Fibroblast of the aortic adventitia (primary cell): ENCODE measurements at regions not wholly inside any gene's neighbourhood (a gene's known extent, or its start where the extent isn't known, plus 50 kb on each side); places are given as distances from the start of the nearest gene placed in this dataset.
A peak's percentile ranks its signal among the peaks of the same experiment; 100 is the strongest.

ENCODE experiments used
- DNase-seq: peaks from one replicate; pipeline ENCODE4 v3.0.0-alpha.2; 2010; ENCODE audit warnings: low read depth
- H3K4me3 ChIP-seq: 2 replicates; pipeline ENCODE4 v1.5.1; 2011; ENCODE audit warnings: low read depth, mild to moderate bottlenecking, control low read depth, low read length, moderate library complexity
- CTCF ChIP-seq: IDR thresholded peaks from 2 replicates; pipeline ENCODE4 v1.5.1; 2011; ENCODE audit warnings: mild to moderate bottlenecking, low read length, control low read depth, inconsistent platforms; ENCODE audit not compliant: insufficient read depth

- no peak overlapping the region for H3K4me3 ChIP-seq
- DNase-seq = no peak
- TF ChIP-seq CTCF = no peak
Measured at GRCh38 chr11:26263769-26264168, 68.2 kb upstream of the ANO3 start.

GRCh38 chr11:26264266-26264665, 67.7 kb upstream of the ANO3 start:
- H3K4me3 ChIP-seq = no peak overlapping the region
- DNase-seq = no peak
- no peak for TF ChIP-seq CTCF

DNA sequence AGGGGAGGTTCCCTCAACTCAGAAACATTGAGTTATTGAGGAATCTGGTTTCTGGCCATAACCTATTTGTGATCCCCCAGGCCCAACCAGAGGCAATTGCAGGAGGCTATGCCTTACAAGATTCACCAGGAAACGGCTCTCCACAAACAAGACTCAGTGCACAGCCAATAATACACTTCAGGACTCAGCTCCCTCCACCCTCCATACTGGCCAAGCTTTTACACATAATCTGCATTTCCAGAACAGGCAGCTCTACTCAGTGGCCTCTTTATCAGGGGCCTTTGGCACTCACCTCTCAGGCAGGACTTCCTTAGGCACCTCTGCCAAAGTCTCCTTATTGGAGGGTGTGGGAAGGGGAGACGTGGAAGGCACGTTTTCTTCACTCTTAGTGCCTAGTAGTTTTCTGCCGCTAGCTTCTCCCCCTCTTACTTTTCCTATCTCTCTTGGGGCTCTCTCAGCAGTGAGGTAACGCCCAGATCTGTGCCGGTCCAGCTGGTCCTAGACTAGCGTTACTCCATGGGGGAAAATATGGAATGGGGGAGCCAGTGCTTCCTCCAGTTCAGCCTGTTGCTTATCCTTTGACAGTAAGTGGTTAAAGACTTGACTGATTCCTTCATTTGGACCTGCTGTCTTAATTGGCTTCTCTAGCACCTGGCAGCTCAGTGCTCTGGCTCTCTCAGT, 62.8 kb upstream of the ANO3 start:
- no peak for TF ChIP-seq CTCF
- DNase-seq = no peak

GRCh38 chr11:26271666-26272065, 60.3 kb upstream of the ANO3 start:
- DNase-seq = no peak
- no peak for TF ChIP-seq CTCF
- no peak overlapping the region for H3K4me3 ChIP-seq

More for the DNA sequence above, 62.8 kb upstream of the ANO3 start:
- no peak overlapping the region for H3K4me3 ChIP-seq

- DNase-seq = peak; percentile 84
- peak; percentile 97 for TF ChIP-seq CTCF
- no peak overlapping the region for H3K4me3 ChIP-seq
Measured at GRCh38 chr11:26276798-26277424, 55.0 kb upstream of the ANO3 start.

DNA sequence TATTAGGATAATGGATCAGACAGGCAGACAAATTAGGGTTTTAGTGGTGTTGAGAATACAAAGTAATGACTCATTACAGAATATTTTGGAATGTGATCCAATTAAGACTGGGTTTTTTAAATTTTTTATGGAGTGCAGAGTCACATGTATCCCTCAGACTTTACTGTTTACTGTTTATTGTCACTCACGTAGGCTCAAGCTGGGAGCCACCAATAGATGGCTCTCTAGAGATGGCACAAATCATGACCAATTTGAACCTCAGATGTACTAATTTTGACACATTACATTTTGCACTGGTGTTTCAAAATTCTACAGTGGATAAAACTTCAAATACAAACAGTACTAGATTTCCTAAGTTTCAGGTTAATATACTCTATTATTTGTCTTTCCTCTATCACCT, 53.6 kb upstream of the ANO3 start:
- DNase-seq = no peak
- H3K4me3 ChIP-seq = no peak overlapping the region
- TF ChIP-seq CTCF = no peak
